Activated CD4-positive, alpha-beta T cell treated with anti-CD3 and anti-CD28 coated beads for 48 hours (primary cell): ENCODE measurements at regions not wholly inside any gene's neighbourhood (a gene's known extent, or its start where the extent isn't known, plus 50 kb on each side); places are given as distances from the start of the nearest gene placed in this dataset.
"Not testable (repeated sequence)": the region's sequence is repeated elsewhere in the genome, so short reads cannot be mapped to it uniquely, and the experiment has no call there.

Source experiments
- DNase-seq: peaks from one replicate; pipeline ENCODE4 v3.0.0-alpha.2; 2020

DNA sequence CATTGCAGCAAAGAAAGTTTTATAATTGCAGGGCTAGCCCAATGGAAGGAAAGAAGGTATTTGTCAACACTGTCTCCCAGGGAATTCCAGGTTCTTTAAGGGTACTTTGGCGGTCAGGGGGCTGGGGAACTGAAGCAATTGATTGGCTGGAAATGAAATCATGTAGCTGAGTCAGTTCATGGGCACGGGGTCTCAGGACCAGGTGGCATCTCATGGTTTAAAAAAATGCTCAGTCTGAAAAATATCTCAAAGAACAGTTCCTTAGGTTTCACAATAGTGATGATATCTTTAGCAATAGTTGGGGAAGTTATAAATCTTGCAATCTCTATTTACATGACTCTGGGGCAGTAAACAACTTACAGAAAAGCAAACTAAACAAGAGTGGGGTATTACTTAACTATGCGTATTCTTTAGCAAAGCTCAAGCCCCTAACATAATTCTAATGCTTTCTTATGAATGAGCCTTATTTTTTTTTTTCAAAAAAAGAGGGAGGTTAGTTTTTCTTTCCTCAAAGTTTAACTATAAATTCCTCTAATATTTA lies 376.9 kb upstream of the NRG3 start:
- DNase-seq: no peak

- no peak for DNase-seq
These were observed 372.2 kb upstream of the NRG3 start for GRCh38 chr10:81502677-81503359.

GRCh38 chr10:81505777-81506176 lies 369.2 kb upstream of the NRG3 start:
- not testable (repeated sequence) for DNase-seq

- no peak for DNase-seq
These were observed 360.2 kb upstream of the NRG3 start for GRCh38 chr10:81514811-81515210.

DNA sequence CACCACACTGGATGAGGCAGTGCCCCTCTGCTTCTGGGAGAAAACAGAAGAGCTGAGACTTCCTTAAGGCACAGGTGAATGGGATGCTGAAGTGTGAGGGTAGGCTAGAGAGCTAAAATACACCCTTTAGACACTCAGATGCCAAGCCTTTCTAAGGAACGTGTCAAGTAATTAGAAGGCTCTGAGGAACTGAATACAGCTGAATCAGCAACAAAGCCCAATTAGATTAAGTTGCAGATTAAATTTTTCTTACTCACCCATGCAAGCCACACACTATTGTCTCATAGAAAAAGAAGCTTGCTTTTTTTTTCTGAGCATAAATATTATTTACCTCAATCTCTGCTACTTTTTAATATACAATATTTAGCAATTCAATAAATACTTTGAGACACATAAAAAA lies 354.3 kb upstream of the NRG3 start:
- no peak for DNase-seq

DNA sequence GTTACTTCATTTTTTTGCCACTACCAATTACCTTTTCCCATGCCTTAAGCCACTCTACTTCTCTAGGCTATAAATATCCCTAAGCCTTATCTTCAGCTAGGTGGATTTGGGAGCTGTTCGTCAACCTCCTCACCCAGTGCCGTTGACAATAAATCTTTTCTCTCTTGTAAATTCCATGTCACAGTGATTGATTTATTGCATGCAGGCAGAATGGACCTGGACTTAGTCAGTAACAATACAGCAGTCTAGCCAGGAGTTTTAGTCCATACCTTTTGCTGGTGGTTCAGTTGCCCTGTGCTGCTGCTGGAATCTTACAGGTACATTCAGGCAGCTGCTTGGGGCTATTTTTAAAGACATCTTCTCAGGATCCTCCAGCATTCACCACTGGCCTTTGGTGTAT lies 350.5 kb upstream of the NRG3 start:
- no peak for DNase-seq

- no peak for DNase-seq
These were observed 342.6 kb upstream of the NRG3 start for GRCh38 chr10:81532403-81532802.

GRCh38 chr10:81534991-81535390 lies 340.0 kb upstream of the NRG3 start:
- DNase-seq: no peak

DNA sequence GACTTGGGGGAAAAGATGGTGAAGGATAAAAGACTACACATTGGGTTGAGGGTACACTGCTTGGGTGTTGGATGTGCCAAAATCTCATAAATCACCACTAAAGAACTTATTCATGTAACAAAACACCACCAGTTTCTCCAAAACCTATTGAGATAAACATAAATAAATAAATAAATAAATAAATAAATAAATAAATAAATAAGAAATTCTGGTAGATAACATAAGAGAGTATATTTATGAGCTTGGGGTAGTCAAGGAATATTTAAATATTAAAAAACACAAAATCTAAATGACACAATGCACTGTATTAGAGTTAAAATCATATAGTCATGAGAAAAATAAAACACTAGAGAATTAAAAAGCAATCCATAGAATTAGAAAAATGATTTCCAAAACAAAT lies 333.5 kb upstream of the NRG3 start:
- no peak for DNase-seq

- no peak for DNase-seq
These were observed 328.8 kb upstream of the NRG3 start for GRCh38 chr10:81546243-81546642.

- no peak for DNase-seq
These were observed 326.8 kb upstream of the NRG3 start for GRCh38 chr10:81548160-81548559.

DNA sequence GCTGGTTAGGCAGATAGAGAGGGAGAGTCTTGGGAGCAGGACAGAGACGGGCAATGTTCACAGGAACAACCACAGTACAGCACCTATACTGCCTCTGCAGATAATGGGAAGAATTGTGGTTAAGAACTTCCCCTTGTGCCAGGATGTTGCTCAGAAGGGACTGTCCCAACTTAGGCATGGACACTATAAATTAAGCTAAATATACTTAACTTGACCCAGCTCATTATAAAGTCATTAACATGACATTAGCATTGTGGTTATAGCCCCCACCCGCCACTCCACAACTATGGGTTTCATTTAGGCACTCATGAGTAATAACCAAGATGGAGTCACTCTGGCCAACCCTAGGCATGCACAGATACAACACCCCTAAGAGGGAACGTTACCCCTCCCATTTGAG lies 310.9 kb upstream of the NRG3 start:
- peak; percentile 6 for DNase-seq

DNA sequence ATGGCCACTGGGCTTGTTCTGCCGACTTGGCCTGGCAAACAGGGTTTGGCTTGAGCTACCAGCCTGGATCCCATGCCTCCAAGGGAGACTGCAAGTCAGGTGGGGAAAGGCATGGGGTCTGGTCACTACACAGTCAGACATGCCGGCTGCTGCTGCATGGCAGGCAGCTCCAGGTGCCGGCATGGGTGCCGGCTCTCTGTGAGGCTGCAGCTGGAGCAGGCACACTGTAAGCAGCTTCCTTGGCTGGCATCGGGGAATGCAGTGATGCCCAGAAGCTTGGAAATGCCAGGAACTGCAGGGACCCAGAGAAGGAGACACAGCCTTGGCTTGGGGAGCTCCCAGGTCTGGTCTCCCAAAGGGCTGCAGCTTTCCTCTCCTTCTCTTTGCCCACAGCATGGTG lies 305.5 kb upstream of the NRG3 start:
- no peak for DNase-seq

DNA sequence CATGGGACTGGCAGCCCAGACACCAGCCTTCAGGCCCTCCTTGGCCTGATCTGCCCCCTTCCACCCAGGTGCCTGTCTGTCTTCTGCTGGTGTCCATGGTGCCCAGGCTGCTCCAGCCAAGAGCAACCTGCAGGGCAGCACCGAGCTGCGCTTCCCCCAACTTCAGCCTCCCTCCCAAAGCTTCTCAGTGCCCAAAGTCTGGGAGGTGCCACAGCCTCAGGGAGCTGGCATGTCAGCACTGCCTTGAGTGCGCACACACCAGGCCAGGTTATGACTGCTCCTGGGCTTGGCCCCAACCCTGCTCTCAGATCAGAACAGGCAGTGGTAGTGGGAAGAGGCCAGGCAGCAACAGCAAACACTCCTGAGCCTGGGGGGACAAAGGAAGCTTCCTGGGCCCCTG lies 304.6 kb upstream of the NRG3 start:
- DNase-seq: no peak

DNA sequence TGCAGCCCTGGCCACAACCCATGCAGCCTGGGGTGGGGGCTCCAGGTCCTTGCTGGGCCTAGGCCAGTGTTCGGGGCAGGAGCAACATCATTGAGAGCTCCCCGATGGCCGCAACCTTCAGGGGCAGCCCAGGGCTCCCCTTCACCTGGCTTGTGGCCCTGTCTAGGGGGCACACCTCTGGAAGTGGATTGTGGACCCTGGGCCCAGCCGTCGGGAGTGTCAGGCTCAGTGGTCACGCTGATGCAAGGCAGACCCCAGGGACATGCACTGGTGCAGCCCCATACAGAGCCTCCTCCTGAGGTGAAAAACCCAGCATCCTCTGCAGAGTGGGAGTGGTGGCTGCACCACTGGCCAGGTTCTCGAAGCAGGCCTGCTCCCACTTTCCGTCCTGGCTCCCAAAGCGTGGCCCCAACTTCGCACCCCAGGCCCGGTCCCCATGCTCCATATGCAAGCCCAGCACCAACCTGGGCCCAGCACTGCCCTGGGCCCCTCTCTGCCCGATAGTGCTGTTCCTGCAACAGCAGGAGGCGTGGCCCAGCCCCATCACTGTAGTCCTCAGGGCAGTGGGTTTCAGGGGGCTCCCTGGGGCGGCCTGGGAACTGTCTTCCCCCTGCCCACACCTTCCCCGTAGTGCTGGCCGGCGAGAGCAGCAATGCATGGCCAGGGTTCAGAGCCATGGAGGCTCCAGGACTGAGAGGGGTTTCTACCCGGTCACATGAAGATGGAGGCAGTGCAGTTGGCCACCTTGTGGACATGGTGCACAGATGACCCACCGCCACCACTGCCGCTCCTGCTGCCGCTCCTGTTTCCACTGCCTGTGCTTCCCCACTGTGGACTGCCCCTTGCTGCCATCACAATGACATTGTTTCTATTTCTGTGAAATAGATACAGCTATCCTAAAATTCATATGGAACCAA lies 303.9 kb upstream of the NRG3 start:
- DNase-seq: no peak

GRCh38 chr10:81575036-81575435 lies 300.0 kb upstream of the NRG3 start:
- DNase-seq: no peak

- no peak for DNase-seq
These were observed 298.7 kb upstream of the NRG3 start for GRCh38 chr10:81576336-81576735.

DNA sequence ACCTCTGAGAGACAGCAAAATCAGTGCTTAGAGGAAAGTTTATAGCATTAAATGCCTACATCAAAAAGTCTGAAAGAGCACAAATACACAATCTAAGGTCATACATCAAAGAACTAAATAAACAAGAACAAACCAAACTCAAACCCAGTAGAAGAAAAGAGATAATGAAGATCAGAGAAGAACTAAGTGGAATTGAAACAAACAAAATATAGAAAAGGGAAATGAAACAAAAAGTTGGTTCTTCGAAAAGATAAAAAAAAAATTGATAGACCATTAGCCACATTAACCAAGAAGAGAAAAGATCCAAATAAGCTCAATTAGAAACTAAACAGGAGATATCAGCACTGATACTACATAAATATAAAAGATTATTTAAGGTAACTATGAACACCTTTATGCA lies 280.0 kb upstream of the NRG3 start:
- no peak for DNase-seq

DNA sequence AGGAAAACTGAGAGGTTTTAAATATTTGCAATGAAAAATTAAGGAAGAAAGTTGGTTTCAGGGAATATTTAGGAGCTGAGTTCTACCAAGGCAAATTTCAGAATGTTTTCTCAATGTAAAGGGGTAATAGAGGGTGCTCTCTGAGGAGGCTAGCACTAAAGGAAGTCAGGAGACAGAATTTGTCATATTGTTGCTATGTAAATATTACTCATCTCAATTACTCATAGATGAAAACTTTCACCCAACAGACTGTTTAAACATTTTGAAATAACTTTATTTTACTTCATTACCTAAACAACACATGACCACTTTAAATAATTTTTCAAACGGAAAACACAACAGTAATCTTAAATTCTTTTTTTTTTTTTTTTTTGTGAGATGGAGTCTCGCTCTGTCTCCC lies 274.8 kb upstream of the NRG3 start:
- DNase-seq: no peak

DNA sequence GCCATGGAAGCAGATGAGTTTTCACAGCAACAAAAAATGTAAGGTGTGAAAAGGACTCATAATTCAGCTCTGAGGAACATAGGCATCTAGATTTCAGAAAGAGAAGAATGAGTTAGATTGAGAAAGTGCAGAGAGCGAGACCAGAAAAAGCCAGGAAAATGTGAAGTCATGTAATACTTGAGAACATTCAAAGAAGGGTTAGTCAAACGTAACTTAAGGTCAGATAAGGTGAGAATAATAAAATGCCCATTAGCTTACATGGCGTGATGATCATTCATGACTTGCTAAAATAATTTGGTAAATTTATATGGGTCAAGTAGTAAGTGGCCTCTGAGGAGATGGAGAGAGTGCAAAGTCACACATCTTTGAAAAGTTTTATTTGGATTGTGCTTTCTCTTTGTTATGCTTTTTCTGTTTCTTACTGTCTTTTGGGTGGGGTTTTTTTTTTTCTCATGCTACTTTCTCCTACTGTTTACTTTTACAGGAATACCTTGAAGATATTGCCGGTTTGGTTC lies 271.8 kb upstream of the NRG3 start:
- no peak for DNase-seq

GRCh38 chr10:81644485-81644884 lies 230.5 kb upstream of the NRG3 start:
- DNase-seq: not testable (repeated sequence)

GRCh38 chr10:81655986-81656385 lies 219.0 kb upstream of the NRG3 start:
- no peak for DNase-seq

DNA sequence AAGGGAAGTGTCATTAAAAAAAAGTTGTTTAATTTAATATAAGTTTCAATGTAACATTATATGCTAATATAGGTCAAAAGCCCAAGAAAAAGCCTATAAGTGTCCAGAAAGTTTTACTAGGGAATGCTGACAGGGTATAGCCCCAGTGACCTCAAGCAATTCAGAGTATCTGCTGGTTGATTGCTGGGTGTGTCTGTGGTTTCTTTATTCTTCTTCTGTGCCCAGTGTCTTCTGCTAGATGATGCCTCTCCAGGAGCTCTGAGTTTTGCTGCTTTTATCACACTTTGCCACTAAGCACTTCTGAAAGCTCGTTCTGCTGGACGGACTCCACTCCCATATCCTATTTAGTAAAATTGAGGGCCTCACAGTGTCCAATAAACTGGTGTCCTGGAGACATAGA lies 212.2 kb upstream of the NRG3 start:
- no peak for DNase-seq

- DNase-seq: not testable (repeated sequence)
These were observed 210.2 kb upstream of the NRG3 start for GRCh38 chr10:81664800-81665199.
